ENCODE measurements at regions not wholly inside any gene's neighbourhood (a gene's known extent, or its start where the extent isn't known, plus 50 kb on each side); places are given as distances from the start of the nearest gene placed in this dataset.
"Not testable (repeated sequence)": the region's sequence is repeated elsewhere in the genome, so short reads cannot be mapped to it uniquely, and the experiment has no call there.

GRCh38 chr12:17151917-17152316 lies 546.0 kb upstream of the LMO3 start:
- in situ Hi-C loops (cut with HindIII; ENCODE audit: low pct_unique_long_range_greater_than_20kb, low sequenced_read_pairs): no loop called here
- DNase-seq (ENCODE audit: low read depth in 1 of 2, low spot score in 1 of 2): no peak
- no peak for TF ChIP-seq JUND (IDR thresholded peaks at IDR 0.05; ENCODE audit: low read depth)

- in situ Hi-C loops (cut with HindIII; ENCODE audit: low pct_unique_long_range_greater_than_20kb, low sequenced_read_pairs): no loop called here
- no peak for DNase-seq (ENCODE audit: low read depth in 1 of 2, low spot score in 1 of 2)
- TF ChIP-seq JUND (IDR thresholded peaks at IDR 0.05; ENCODE audit: low read depth): no peak
These were observed 542.7 kb upstream of the LMO3 start for GRCh38 chr12:17148706-17149105.

- DNase-seq (ENCODE audit: low read depth in 1 of 2, low spot score in 1 of 2): no peak
- TF ChIP-seq JUND (IDR thresholded peaks at IDR 0.05; ENCODE audit: low read depth): no peak
- in situ Hi-C loops (cut with HindIII; ENCODE audit: low pct_unique_long_range_greater_than_20kb, low sequenced_read_pairs): no loop called here
These were observed 536.9 kb upstream of the LMO3 start for GRCh38 chr12:17142856-17143255.

GRCh38 chr12:17139931-17140330 lies 534.0 kb upstream of the LMO3 start:
- peak in 1 of 2 experiments; percentile 49 for DNase-seq (ENCODE audit: low read depth in 1 of 2, low spot score in 1 of 2)
- in situ Hi-C loops (cut with HindIII; ENCODE audit: low pct_unique_long_range_greater_than_20kb, low sequenced_read_pairs): no loop called here
- no peak for TF ChIP-seq JUND (IDR thresholded peaks at IDR 0.05; ENCODE audit: low read depth)

- no peak for TF ChIP-seq JUND (IDR thresholded peaks at IDR 0.05; ENCODE audit: low read depth)
- in situ Hi-C loops (cut with HindIII; ENCODE audit: low pct_unique_long_range_greater_than_20kb, low sequenced_read_pairs): no loop called here
- DNase-seq (ENCODE audit: low read depth in 1 of 2, low spot score in 1 of 2): no peak
These were observed 531.4 kb upstream of the LMO3 start for GRCh38 chr12:17137396-17137795.

GRCh38 chr12:17134315-17134714 lies 528.4 kb upstream of the LMO3 start:
- no peak for DNase-seq (ENCODE audit: low read depth in 1 of 2, low spot score in 1 of 2)
- in situ Hi-C loops (cut with HindIII; ENCODE audit: low pct_unique_long_range_greater_than_20kb, low sequenced_read_pairs): no loop called here
- no peak for TF ChIP-seq JUND (IDR thresholded peaks at IDR 0.05; ENCODE audit: low read depth)

- TF ChIP-seq JUND (IDR thresholded peaks at IDR 0.05; ENCODE audit: low read depth): no peak
- in situ Hi-C loops (cut with HindIII; ENCODE audit: low pct_unique_long_range_greater_than_20kb, low sequenced_read_pairs): no loop called here
- DNase-seq (ENCODE audit: low read depth in 1 of 2, low spot score in 1 of 2): no peak
These were observed 526.4 kb upstream of the LMO3 start for GRCh38 chr12:17132336-17132735.

GRCh38 chr12:17116538-17116937 lies 510.6 kb upstream of the LMO3 start:
- in situ Hi-C loops (cut with HindIII; ENCODE audit: low pct_unique_long_range_greater_than_20kb, low sequenced_read_pairs); DNase-seq (ENCODE audit: low read depth in 1 of 2, low spot score in 1 of 2): not testable (repeated sequence)

- TF ChIP-seq JUND (IDR thresholded peaks at IDR 0.05; ENCODE audit: low read depth): no peak
- no peak for DNase-seq (ENCODE audit: low read depth in 1 of 2, low spot score in 1 of 2)
- in situ Hi-C loops (cut with HindIII; ENCODE audit: low pct_unique_long_range_greater_than_20kb, low sequenced_read_pairs): no loop called here
These were observed 504.4 kb upstream of the LMO3 start for GRCh38 chr12:17110316-17110715.

- in situ Hi-C loops (cut with HindIII; ENCODE audit: low pct_unique_long_range_greater_than_20kb, low sequenced_read_pairs): no loop called here
- no peak for TF ChIP-seq JUND (IDR thresholded peaks at IDR 0.05; ENCODE audit: low read depth)
- no peak for DNase-seq (ENCODE audit: low read depth in 1 of 2, low spot score in 1 of 2)
These were observed 503.0 kb upstream of the LMO3 start for GRCh38 chr12:17108877-17109541.

- in situ Hi-C loops (cut with HindIII; ENCODE audit: low pct_unique_long_range_greater_than_20kb, low sequenced_read_pairs): no loop called here
- no peak for TF ChIP-seq JUND (IDR thresholded peaks at IDR 0.05; ENCODE audit: low read depth)
- no peak for DNase-seq (ENCODE audit: low read depth in 1 of 2, low spot score in 1 of 2)
These were observed 498.8 kb upstream of the LMO3 start for GRCh38 chr12:17104801-17105200.

GRCh38 chr12:17097674-17098073 lies 491.7 kb upstream of the LMO3 start:
- TF ChIP-seq JUND (IDR thresholded peaks at IDR 0.05; ENCODE audit: low read depth): no peak
- in situ Hi-C loops (cut with HindIII; ENCODE audit: low pct_unique_long_range_greater_than_20kb, low sequenced_read_pairs): no loop called here
- no peak for DNase-seq (ENCODE audit: low read depth in 1 of 2, low spot score in 1 of 2)

- in situ Hi-C loops (cut with HindIII; ENCODE audit: low pct_unique_long_range_greater_than_20kb, low sequenced_read_pairs): no loop called here
- DNase-seq (ENCODE audit: low read depth in 1 of 2, low spot score in 1 of 2): no peak
- no peak for TF ChIP-seq JUND (IDR thresholded peaks at IDR 0.05; ENCODE audit: low read depth)
These were observed 478.9 kb upstream of the LMO3 start for GRCh38 chr12:17084831-17085230.

GRCh38 chr12:17079251-17079909 lies 473.4 kb upstream of the LMO3 start:
- DNase-seq (ENCODE audit: low read depth in 1 of 2, low spot score in 1 of 2): no peak
- no peak for TF ChIP-seq JUND (IDR thresholded peaks at IDR 0.05; ENCODE audit: low read depth)
- in situ Hi-C loops (cut with HindIII; ENCODE audit: low pct_unique_long_range_greater_than_20kb, low sequenced_read_pairs): no loop called here

All from T47D (cell line).